PFSK-1 (cell line): ENCODE measurements at regions not wholly inside any gene's neighbourhood (a gene's known extent, or its start where the extent isn't known, plus 50 kb on each side); places are given as distances from the start of the nearest gene placed in this dataset.

Source experiments
- FOXP2 ChIP-seq: optimal IDR thresholded peaks from 2 replicates; pipeline ENCODE3; 2011; ENCODE audit warnings: borderline replicate concordance, control low read depth, inconsistent platforms; ENCODE audit not compliant: insufficient read depth; ENCODE audit errors: extremely low read length, extremely low read depth
- POLR2AphosphoS5 ChIP-seq: IDR thresholded peaks from 2 replicates; pipeline ENCODE4 v1.6.1; 2012; ENCODE audit warnings: low read depth, mild to moderate bottlenecking, control low read depth, low read length, moderate library complexity
- REST ChIP-seq, 2 experiments: IDR thresholded peaks; 2 replicates each; pipeline versions ENCODE4 v1.6.1 to v1.8.0; 2011 to 2012; ENCODE audit warnings: low read depth in 2 of 2, low read length in 2 of 2, control low read depth in 1 of 2, inconsistent platforms in 1 of 2, mild to moderate bottlenecking in 1 of 2, moderate library complexity in 1 of 2; ENCODE audit not compliant: insufficient read depth in 1 of 2
- SIN3A ChIP-seq: IDR thresholded peaks from 2 replicates; pipeline ENCODE4 v1.6.1; 2012; ENCODE audit warnings: mild to moderate bottlenecking, low read length, moderate library complexity, borderline replicate concordance; ENCODE audit not compliant: insufficient read depth
- TAF1 ChIP-seq: IDR thresholded peaks from 2 replicates; pipeline ENCODE4 v1.6.1; 2012; ENCODE audit warnings: low read length, control low read depth, borderline replicate concordance; ENCODE audit not compliant: insufficient read depth

GRCh38 chr4:140213116-140213515, 59.1 kb upstream of the MAML3 start:
- TF ChIP-seq POLR2AphosphoS5 = no peak
- no peak for TF ChIP-seq FOXP2
- no peak for TF ChIP-seq SIN3A
- TF ChIP-seq TAF1 = no peak
- TF ChIP-seq REST (IDR thresholded peaks at IDR 0.05; ENCODE audit: insufficient read depth in 1 of 2, low read depth in 2 of 2, low read length in 2 of 2) = no peak

GRCh38 chr4:140212646-140213045, 58.7 kb upstream of the MAML3 start:
- TF ChIP-seq REST (IDR thresholded peaks at IDR 0.05; ENCODE audit: insufficient read depth in 1 of 2, low read depth in 2 of 2, low read length in 2 of 2) (no peak), POLR2AphosphoS5 (no peak), FOXP2 (no peak), SIN3A (no peak), TAF1 (no peak)

GRCh38 chr4:140212194-140212593, 58.2 kb upstream of the MAML3 start:
- TF ChIP-seq FOXP2 (no peak), REST (IDR thresholded peaks at IDR 0.05; ENCODE audit: insufficient read depth in 1 of 2, low read depth in 2 of 2, low read length in 2 of 2) (no peak), POLR2AphosphoS5 (no peak), SIN3A (no peak), TAF1 (no peak)

GRCh38 chr4:140211693-140212092, 57.7 kb upstream of the MAML3 start:
- TF ChIP-seq SIN3A = no peak
- no peak for TF ChIP-seq REST (IDR thresholded peaks at IDR 0.05; ENCODE audit: insufficient read depth in 1 of 2, low read depth in 2 of 2, low read length in 2 of 2)
- no peak for TF ChIP-seq FOXP2
- no peak for TF ChIP-seq TAF1
- no peak for TF ChIP-seq POLR2AphosphoS5

- TF ChIP-seq TAF1 = no peak
- no peak for TF ChIP-seq SIN3A
- TF ChIP-seq FOXP2 = no peak
- no peak for TF ChIP-seq POLR2AphosphoS5
- no peak for TF ChIP-seq REST (IDR thresholded peaks at IDR 0.05; ENCODE audit: insufficient read depth in 1 of 2, low read depth in 2 of 2, low read length in 2 of 2)
These were observed 57.2 kb upstream of the MAML3 start for GRCh38 chr4:140211161-140211560.
